ENCODE measurements at regions not wholly inside any gene's neighbourhood (a gene's known extent, or its start where the extent isn't known, plus 50 kb on each side); places are given as distances from the start of the nearest gene placed in this dataset.

GRCh38 chr18:78525366-78526111 is 454.1 kb upstream of the SALL3 start:
- no peak for DNase-seq

GRCh38 chr18:78526275-78526674 is 453.3 kb upstream of the SALL3 start:
- DNase-seq = no peak

GRCh38 chr18:78526923-78527711 is 452.5 kb upstream of the SALL3 start:
- DNase-seq = no peak

GRCh38 chr18:78527984-78528383 is 451.6 kb upstream of the SALL3 start:
- no peak for DNase-seq

GRCh38 chr18:78528411-78529258 is 451.0 kb upstream of the SALL3 start:
- no peak for DNase-seq

- no peak for DNase-seq
Measured at GRCh38 chr18:78531637-78532036, 448.0 kb upstream of the SALL3 start.

GRCh38 chr18:78538669-78539440 is 440.8 kb upstream of the SALL3 start:
- no peak for DNase-seq

GRCh38 chr18:78540636-78541529 is 438.7 kb upstream of the SALL3 start:
- no peak for DNase-seq

GRCh38 chr18:78542204-78542603 is 437.4 kb upstream of the SALL3 start:
- no peak for DNase-seq

- DNase-seq = no peak
Measured at GRCh38 chr18:78543201-78543725, 436.4 kb upstream of the SALL3 start.

GRCh38 chr18:78546281-78546680 is 433.3 kb upstream of the SALL3 start:
- no peak for DNase-seq

GRCh38 chr18:78547817-78548216 is 431.8 kb upstream of the SALL3 start:
- DNase-seq = no peak

GRCh38 chr18:78548261-78549058 is 431.2 kb upstream of the SALL3 start:
- DNase-seq = no peak

GRCh38 chr18:78549971-78550370 is 429.6 kb upstream of the SALL3 start:
- no peak for DNase-seq

- DNase-seq = no peak
Measured at GRCh38 chr18:78554944-78555608, 424.5 kb upstream of the SALL3 start.

GRCh38 chr18:78557371-78557770 is 422.2 kb upstream of the SALL3 start:
- no peak for DNase-seq

GRCh38 chr18:78558101-78558810 is 421.4 kb upstream of the SALL3 start:
- no peak for DNase-seq

GRCh38 chr18:78558948-78559347 is 420.7 kb upstream of the SALL3 start:
- no peak for DNase-seq

- DNase-seq = no peak
Measured at GRCh38 chr18:78559584-78559983, 420.0 kb upstream of the SALL3 start.
